HG03432 (cell line): ENCODE measurements at regions not wholly inside any gene's neighbourhood (a gene's known extent, or its start where the extent isn't known, plus 50 kb on each side); places are given as distances from the start of the nearest gene placed in this dataset.
"Not testable (repeated sequence)": the region's sequence is repeated elsewhere in the genome, so short reads cannot be mapped to it uniquely, and the experiment has no call there.

Experiments used
- ATAC-seq: cut with Tn5 transposase; IDR thresholded peaks from one replicate; pipeline ENCODE4 v1.9.1; 2021; ENCODE audit warnings: mild to moderate bottlenecking, moderate library complexity; ENCODE audit not compliant: unreplicated experiment

GRCh38 chrX:13478740-13479451 is 90.5 kb upstream of the EGFL6 start:
- no peak for ATAC-seq

- no peak for ATAC-seq
Observed at GRCh38 chrX:13476384-13476783, 93.0 kb upstream of the EGFL6 start.

GRCh38 chrX:13474164-13474516 is 95.3 kb upstream of the EGFL6 start:
- ATAC-seq, result peak; percentile 52

- peak; percentile 89 for ATAC-seq
Observed at GRCh38 chrX:13473442-13474163, 95.8 kb upstream of the EGFL6 start.

- ATAC-seq, result no peak
Observed at GRCh38 chrX:13472975-13473374, 96.4 kb upstream of the EGFL6 start.

- ATAC-seq, result no peak
Observed at GRCh38 chrX:13471269-13471668, 98.1 kb upstream of the EGFL6 start.

- ATAC-seq, result no peak
Observed at GRCh38 chrX:13470685-13470977, 98.8 kb upstream of the EGFL6 start.

- no peak for ATAC-seq
Observed at GRCh38 chrX:13469963-13470684, 99.3 kb upstream of the EGFL6 start.

GRCh38 chrX:13468096-13468495 is 101.3 kb upstream of the EGFL6 start:
- ATAC-seq, result no peak

- ATAC-seq, result no peak
Observed at GRCh38 chrX:13467243-13467642, 102.2 kb upstream of the EGFL6 start.

GRCh38 chrX:13464599-13465275 is 104.7 kb upstream of the EGFL6 start:
- ATAC-seq, result no peak

GRCh38 chrX:13463608-13464007 is 105.8 kb upstream of the EGFL6 start:
- no peak for ATAC-seq

GRCh38 chrX:13452283-13452682 is 117.1 kb upstream of the EGFL6 start:
- no peak for ATAC-seq

GRCh38 chrX:13449441-13449840 is 120.0 kb upstream of the EGFL6 start:
- ATAC-seq, result no peak

- no peak for ATAC-seq
Observed at GRCh38 chrX:13448941-13449340, 120.5 kb upstream of the EGFL6 start.

GRCh38 chrX:13441608-13442007 is 121.8 kb upstream of the ATXN3L start:
- not testable (repeated sequence) for ATAC-seq

GRCh38 chrX:13440176-13440575 is 120.3 kb upstream of the ATXN3L start:
- ATAC-seq, result no peak

GRCh38 chrX:13433298-13433605 is 113.4 kb upstream of the ATXN3L start:
- ATAC-seq, result no peak

GRCh38 chrX:13432414-13433297 is 112.8 kb upstream of the ATXN3L start:
- ATAC-seq, result no peak

- no peak for ATAC-seq
Observed at GRCh38 chrX:13430136-13430827, 110.4 kb upstream of the ATXN3L start.
